Kidney (tissue), 13 donors: ENCODE measurements at regions not wholly inside any gene's neighbourhood (a gene's known extent, or its start where the extent isn't known, plus 50 kb on each side); places are given as distances from the start of the nearest gene placed in this dataset.
A peak's percentile ranks its signal among the peaks of the same experiment; 100 is the strongest.

Experiments
- DNase-seq, 5 donors: peaks; one replicate each; pipeline ENCODE4 v3.0.0-alpha.2; 2013 to 2020
- FAIRE-seq: peaks from 2 replicates; lab custom pipeline; 2012; peaks lifted over from hg19 to GRCh38; lab: Jason Lieb, UNC
- H3K27ac ChIP-seq, 2 donors: one replicate each; pipeline ENCODE4 v1.7.0; 2013; ENCODE audit warnings: low read depth in 2 of 2, low read length in 2 of 2, inconsistent platforms in 1 of 2
- H3K27me3 ChIP-seq: one replicate; pipeline ENCODE4 v1.7.1; 2013; ENCODE audit warnings: low read length, inconsistent platforms; ENCODE audit not compliant: control insufficient read depth, insufficient read depth
- H3K36me3 ChIP-seq, 3 donors: one replicate each; pipeline versions ENCODE4 v1.7.0 to v1.7.1; 2013; ENCODE audit warnings: low read length in 3 of 3, control low read depth in 1 of 3, inconsistent platforms in 1 of 3; ENCODE audit not compliant: insufficient read depth in 3 of 3, control insufficient read depth in 2 of 3
- H3K4me1 ChIP-seq, 3 donors: one replicate each; pipeline versions ENCODE4 v1.7.0 to v1.7.1; 2013; ENCODE audit warnings: low read length in 3 of 3, inconsistent platforms in 1 of 3, low read depth in 1 of 3; ENCODE audit not compliant: control insufficient read depth in 2 of 3, insufficient read depth in 2 of 3
- H3K4me3 ChIP-seq, 3 donors: one replicate each; pipeline versions ENCODE4 v1.7.0 to v1.8.1; 2013; ENCODE audit warnings: low read length in 3 of 3, control low read depth in 1 of 3, inconsistent platforms in 1 of 3
- H3K9ac ChIP-seq, 3 donors: one replicate each; pipeline versions ENCODE4 v1.7.0 to v1.7.1; 2013; ENCODE audit warnings: low read length in 3 of 3, control low read depth in 1 of 3, inconsistent platforms in 1 of 3
- H3K9me3 ChIP-seq, 3 donors: one replicate each; pipeline versions ENCODE4 v1.7.0 to v1.7.1; 2013; ENCODE audit warnings: low read length in 3 of 3, control low read depth in 1 of 3, inconsistent platforms in 1 of 3; ENCODE audit not compliant: control insufficient read depth in 2 of 3, insufficient read depth in 1 of 3
- intact Hi-C: fragments of 100-400 bp; cut with DNase I; formaldehyde crosslinking; loops from one replicate; pipeline ENCODE4 v1.11.1; 2022
- TF ChIP-seq, protein P1 (sequence below): IDR thresholded peaks from 3 replicates; pipeline ENCODE4 v1.5.1; 2012; ENCODE audit warnings: mild to moderate bottlenecking, moderate library complexity, borderline replicate concordance; ENCODE audit not compliant: insufficient read depth; ENCODE audit errors: extremely low read depth
- donor health status: control.
- donor health status: control.
- donor health status: control.
- donor health status: control.
- donor health status: control.
- donor health status: DM: yes; HTN: yes; CAD: no.
- donor health status: Normal renal cell carcinoma (clear cell type).

DNA sequence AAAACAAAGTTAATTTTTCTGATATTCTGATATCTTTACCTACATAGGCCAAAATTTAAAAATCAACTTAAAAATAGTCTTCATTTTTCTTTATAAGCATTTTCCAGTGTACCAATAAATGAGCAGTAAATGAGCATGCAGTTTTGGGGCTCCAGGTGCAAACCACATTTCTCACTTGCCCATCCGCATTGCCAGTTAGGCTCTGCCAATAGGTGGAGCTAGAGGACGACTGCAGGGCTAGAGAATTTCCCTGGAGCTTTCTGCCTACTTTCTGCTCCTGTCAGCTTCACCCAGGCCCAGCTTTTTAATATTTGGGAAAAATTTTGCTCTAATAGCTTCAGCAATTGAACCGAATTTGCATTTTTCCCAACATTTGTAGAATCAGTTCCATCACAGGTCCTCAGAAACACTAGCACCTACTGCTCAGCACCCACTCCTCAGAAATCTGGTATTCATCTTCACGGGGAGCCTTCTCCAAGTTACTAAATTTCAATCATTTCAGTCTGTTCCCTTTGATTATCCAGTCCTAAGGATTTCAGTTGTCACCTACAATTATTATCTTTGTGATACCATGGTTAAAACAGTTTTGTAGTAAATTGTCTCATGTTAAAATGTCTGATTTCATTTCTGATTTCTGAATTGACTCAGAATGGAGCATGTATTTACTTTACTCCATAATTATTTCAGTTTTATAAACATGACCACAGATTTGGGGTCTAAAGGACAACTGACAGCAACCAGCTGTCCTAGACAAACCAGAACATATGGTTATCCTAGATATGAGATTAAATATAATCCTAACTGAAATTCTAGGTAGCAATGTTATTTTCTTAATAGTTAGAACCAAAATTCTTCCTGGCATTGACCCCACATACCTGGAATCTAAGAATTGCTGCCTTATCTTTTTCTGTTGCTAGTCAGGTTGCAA, 104.6 kb upstream of the FAM174A start:
- DNase-seq (peak in 3 of 5 donors; percentile 33 to 43 (median 41)), FAIRE-seq (no peak)
- H3K9me3 ChIP-seq, result no peaks in the 10 kb centered on the region

DNA sequence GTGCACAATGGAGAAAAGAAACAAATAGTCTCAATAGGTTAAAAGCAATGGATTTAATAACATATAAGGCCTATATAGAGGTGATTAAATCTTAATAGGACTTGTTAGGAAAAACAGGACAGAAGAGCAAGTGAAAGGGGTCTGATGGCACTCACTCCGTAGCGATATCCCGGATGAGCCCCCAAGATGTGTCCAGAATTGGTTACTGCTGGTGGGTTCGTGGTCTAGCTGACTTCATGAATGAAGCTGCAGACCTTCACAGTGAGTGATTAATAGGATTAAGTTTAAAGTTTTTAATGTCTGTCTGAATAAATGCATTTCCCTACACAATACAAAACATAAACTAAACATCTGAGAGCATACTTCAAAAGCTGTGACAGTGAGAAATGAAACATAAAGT, 110.4 kb upstream of the FAM174A start:
- no peak overlapping the region for H3K27ac ChIP-seq
- FAIRE-seq, result no peak
- no peaks in the 10 kb centered on the region for H3K27me3 ChIP-seq
- DNase-seq, result no peak
- TF ChIP-seq, protein P1, sequence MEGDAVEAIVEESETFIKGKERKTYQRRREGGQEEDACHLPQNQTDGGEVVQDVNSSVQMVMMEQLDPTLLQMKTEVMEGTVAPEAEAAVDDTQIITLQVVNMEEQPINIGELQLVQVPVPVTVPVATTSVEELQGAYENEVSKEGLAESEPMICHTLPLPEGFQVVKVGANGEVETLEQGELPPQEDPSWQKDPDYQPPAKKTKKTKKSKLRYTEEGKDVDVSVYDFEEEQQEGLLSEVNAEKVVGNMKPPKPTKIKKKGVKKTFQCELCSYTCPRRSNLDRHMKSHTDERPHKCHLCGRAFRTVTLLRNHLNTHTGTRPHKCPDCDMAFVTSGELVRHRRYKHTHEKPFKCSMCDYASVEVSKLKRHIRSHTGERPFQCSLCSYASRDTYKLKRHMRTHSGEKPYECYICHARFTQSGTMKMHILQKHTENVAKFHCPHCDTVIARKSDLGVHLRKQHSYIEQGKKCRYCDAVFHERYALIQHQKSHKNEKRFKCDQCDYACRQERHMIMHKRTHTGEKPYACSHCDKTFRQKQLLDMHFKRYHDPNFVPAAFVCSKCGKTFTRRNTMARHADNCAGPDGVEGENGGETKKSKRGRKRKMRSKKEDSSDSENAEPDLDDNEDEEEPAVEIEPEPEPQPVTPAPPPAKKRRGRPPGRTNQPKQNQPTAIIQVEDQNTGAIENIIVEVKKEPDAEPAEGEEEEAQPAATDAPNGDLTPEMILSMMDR, result no peak
- intact Hi-C loops, result no loop called here
- no peak overlapping the region for H3K9ac ChIP-seq
- H3K4me1 ChIP-seq, result no peaks in the 10 kb centered on the region
- H3K36me3 ChIP-seq, result no peaks in the 10 kb centered on the region
- H3K4me3 ChIP-seq, result no peak overlapping the region
- H3K9me3 ChIP-seq, result peaks cover 0 to 9% (median 6%) of the 10 kb centered on the region in 3 donors

More for the DNA sequence above, 104.6 kb upstream of the FAM174A start:
- no peak overlapping the region for H3K4me3 ChIP-seq
- no peaks in the 10 kb centered on the region for H3K4me1 ChIP-seq
- H3K27ac ChIP-seq, result no peak overlapping the region
- TF ChIP-seq, protein P1, result peak; percentile 77
- H3K27me3 ChIP-seq, result no peaks in the 10 kb centered on the region
- H3K9ac ChIP-seq, result no peak overlapping the region
- intact Hi-C loops, result no loop called here
- H3K36me3 ChIP-seq, result no peaks in the 10 kb centered on the region

DNA sequence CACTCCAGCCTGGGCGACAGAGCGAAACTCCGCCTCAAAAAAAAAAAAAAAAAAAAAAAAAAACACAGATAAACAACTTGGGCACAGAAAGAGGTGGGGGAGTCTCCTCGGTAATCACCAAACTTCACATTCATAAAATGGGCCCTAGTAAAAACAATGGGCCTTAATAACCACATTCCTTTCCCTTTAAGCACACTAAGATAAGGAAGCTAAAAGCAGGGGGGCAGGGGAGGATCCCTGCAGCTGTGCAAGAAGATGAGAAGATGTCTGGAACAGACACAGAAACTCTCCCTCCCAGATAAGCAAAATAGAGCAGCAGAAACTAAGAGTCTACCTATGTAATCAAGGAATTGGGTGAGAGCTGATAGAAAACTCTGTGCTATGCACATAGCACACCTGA, 111.2 kb upstream of the FAM174A start:
- FAIRE-seq, result no peak
- intact Hi-C loops, result no loop called here
- no peak overlapping the region for H3K4me3 ChIP-seq

More for the DNA sequence above, 111.2 kb upstream of the FAM174A start:
- DNase-seq, result no peak
- peaks cover 0 to 9% (median 6%) of the 10 kb centered on the region in 3 donors for H3K9me3 ChIP-seq
- no peaks in the 10 kb centered on the region for H3K36me3 ChIP-seq
- no peak overlapping the region for H3K27ac ChIP-seq
- H3K9ac ChIP-seq, result no peak overlapping the region
- TF ChIP-seq, protein P1, result no peak
- no peaks in the 10 kb centered on the region for H3K27me3 ChIP-seq
- H3K4me1 ChIP-seq, result no peaks in the 10 kb centered on the region
